WTC11 (cell line): ENCODE measurements at regions not wholly inside any gene's neighbourhood (a gene's known extent, or its start where the extent isn't known, plus 50 kb on each side); places are given as distances from the start of the nearest gene placed in this dataset.

Experiments
- FOXK1 ChIP-seq: sonication (generic); formaldehyde crosslinking; IDR thresholded peaks from 2 replicates; pipeline ENCODE4 v1.8.0; 2022; ENCODE audit warnings: mild to moderate bottlenecking, moderate library complexity, missing genetic modification reagents
- NFE2L1 ChIP-seq: sonication (generic); formaldehyde crosslinking; IDR thresholded peaks from 2 replicates; pipeline ENCODE4 v1.8.1; 2023; ENCODE audit warnings: missing genetic modification reagents
- RELA ChIP-seq: sonication (generic); formaldehyde crosslinking; IDR thresholded peaks from 2 replicates; pipeline ENCODE4 v1.8.1; 2022; ENCODE audit warnings: missing genetic modification reagents, mild to moderate bottlenecking, borderline replicate concordance
- TF ChIP-seq, protein P1 (sequence below): fragments of 200-600 bp; IDR thresholded peaks from 2 replicates; pipeline ENCODE4 v1.8.0; 2022; ENCODE audit warnings: antibody characterized with exemption
- TF ChIP-seq, protein P2 (sequence below): sonication (generic); formaldehyde crosslinking; IDR thresholded peaks from 2 replicates; pipeline ENCODE4 v1.8.0; 2022; ENCODE audit warnings: mild to moderate bottlenecking, missing genetic modification reagents
- TF ChIP-seq, protein P3 (sequence below): sonication (generic); formaldehyde crosslinking; IDR thresholded peaks from 2 replicates; pipeline ENCODE4 v1.8.1; 2023; ENCODE audit warnings: mild to moderate bottlenecking, missing genetic modification reagents, moderate library complexity

DNA sequence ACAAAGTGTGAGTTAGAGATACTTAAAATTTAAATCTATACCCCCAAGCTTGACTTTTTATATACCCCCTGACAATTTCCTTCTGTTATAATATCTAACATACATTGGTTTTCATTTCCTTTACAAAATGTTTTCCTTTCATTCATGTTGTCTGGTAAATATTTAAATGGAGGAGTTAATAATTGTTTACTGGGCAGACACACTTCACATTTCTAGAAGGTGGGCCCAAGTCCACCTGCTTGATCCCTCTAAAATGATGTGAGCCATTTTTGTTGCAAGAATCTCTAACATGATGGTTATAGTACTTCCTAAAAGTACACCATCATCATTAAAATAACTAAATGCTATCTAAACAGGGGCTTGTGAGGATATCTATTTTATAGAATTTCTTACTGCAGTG lies 155.9 kb downstream of the FAM174A start:
- TF ChIP-seq, protein P1, sequence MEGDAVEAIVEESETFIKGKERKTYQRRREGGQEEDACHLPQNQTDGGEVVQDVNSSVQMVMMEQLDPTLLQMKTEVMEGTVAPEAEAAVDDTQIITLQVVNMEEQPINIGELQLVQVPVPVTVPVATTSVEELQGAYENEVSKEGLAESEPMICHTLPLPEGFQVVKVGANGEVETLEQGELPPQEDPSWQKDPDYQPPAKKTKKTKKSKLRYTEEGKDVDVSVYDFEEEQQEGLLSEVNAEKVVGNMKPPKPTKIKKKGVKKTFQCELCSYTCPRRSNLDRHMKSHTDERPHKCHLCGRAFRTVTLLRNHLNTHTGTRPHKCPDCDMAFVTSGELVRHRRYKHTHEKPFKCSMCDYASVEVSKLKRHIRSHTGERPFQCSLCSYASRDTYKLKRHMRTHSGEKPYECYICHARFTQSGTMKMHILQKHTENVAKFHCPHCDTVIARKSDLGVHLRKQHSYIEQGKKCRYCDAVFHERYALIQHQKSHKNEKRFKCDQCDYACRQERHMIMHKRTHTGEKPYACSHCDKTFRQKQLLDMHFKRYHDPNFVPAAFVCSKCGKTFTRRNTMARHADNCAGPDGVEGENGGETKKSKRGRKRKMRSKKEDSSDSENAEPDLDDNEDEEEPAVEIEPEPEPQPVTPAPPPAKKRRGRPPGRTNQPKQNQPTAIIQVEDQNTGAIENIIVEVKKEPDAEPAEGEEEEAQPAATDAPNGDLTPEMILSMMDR = no peak
- TF ChIP-seq FOXK1 (CRISPR knock-in tag) = no peak
- TF ChIP-seq, protein P2, sequence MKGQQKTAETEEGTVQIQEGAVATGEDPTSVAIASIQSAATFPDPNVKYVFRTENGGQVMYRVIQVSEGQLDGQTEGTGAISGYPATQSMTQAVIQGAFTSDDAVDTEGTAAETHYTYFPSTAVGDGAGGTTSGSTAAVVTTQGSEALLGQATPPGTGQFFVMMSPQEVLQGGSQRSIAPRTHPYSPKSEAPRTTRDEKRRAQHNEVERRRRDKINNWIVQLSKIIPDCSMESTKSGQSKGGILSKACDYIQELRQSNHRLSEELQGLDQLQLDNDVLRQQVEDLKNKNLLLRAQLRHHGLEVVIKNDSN (CRISPR knock-in tag) = no peak
- TF ChIP-seq, protein P3, sequence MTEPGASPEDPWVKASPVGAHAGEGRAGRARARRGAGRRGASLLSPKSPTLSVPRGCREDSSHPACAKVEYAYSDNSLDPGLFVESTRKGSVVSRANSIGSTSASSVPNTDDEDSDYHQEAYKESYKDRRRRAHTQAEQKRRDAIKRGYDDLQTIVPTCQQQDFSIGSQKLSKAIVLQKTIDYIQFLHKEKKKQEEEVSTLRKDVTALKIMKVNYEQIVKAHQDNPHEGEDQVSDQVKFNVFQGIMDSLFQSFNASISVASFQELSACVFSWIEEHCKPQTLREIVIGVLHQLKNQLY (CRISPR knock-in tag) = no peak
- TF ChIP-seq RELA (CRISPR knock-in tag) = no peak
- no peak for TF ChIP-seq NFE2L1 (CRISPR knock-in tag)
